Large intestine (tissue), 3 donors: ENCODE measurements at regions not wholly inside any gene's neighbourhood (a gene's known extent, or its start where the extent isn't known, plus 50 kb on each side); places are given as distances from the start of the nearest gene placed in this dataset.

Experiments used
- DNase-seq, 2 donors: peaks; one replicate each; pipeline versions ENCODE4 v3.0.0 to v3.0.0-alpha.2; 2013
- H3K27ac ChIP-seq: one replicate; pipeline ENCODE4 v1.5.1; 2013; ENCODE audit warnings: low read length
- H3K27me3 ChIP-seq: 2 replicates; pipeline ENCODE4 v1.6.1; 2013; ENCODE audit warnings: low read length; ENCODE audit not compliant: control insufficient read depth, insufficient read depth
- H3K36me3 ChIP-seq: 2 replicates; pipeline ENCODE4 v1.6.1; 2013; ENCODE audit warnings: low read length; ENCODE audit not compliant: control insufficient read depth, insufficient read depth
- H3K4me1 ChIP-seq: one replicate; pipeline ENCODE4 v1.6.1; 2013; ENCODE audit warnings: low read length; ENCODE audit not compliant: control insufficient read depth, insufficient read depth
- H3K4me3 ChIP-seq: one replicate; pipeline ENCODE4 v1.5.1; 2013; ENCODE audit warnings: low read length
- H3K9me3 ChIP-seq: one replicate; pipeline ENCODE4 v1.6.1; 2013; ENCODE audit warnings: mild to moderate bottlenecking, low read depth, low read length, moderate library complexity; ENCODE audit not compliant: control insufficient read depth
- WGBS: methylation state at CpG from one replicate; pipeline ENCODE4 v1.1.5; 2013; ENCODE audit warnings: low lambda C conversion rate; ENCODE audit not compliant: insufficient coverage; 5-methylcytosine and 5-hydroxymethylcytosine counted together

DNA sequence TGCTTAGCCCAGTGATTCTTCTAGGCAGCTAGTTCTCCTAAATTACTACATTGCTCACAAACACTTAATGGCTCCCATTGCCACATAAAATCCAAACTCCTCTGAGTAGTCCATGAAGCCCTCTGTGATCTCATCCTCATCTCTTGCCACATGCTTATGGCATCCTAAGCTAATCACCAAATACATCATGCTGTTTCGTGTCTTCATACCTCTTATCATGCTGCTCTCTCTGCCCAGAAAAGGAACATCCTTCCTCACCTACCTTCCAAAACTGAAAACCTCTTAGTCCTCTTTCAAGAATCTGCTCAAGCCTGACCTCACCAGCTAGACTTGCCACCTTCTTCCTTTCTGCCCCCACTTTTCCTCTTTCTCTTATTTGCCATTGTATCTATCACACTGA lies 108.5 kb downstream of the DUSP6 start:
- 100% methylated on average over 1 of the region's 1 CpG for WGBS
- DNase-seq: no peak
- Histone ChIP-seq H3K36me3 (no peaks in the 10 kb centered on the region), H3K4me1 (no peaks in the 10 kb centered on the region), H3K4me3 (no peak overlapping the region), H3K27me3 (no peaks in the 10 kb centered on the region), H3K27ac (no peak overlapping the region), H3K9me3 (peaks cover 3% of the 10 kb centered on the region)

DNA sequence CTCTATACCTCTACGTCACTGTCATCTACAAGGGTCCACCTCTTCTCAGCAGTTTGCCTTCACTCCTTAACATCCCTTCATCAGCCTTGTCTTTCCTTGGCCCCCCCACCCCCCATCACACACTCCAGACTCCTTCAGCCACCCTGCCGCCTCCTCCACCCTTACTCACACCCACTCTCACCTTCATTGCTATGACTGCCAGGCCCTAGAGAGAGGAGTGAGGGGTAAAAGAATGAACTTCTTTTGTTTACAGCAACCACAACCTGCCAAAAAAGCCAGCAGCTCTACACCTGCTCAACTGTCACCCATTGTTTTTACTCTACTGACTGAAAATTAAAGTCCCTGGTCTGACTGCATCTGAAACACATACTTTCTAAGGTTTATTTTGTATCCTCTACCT lies 112.8 kb downstream of the DUSP6 start:
- Histone ChIP-seq H3K4me1 (no peaks in the 10 kb centered on the region), H3K4me3 (no peak overlapping the region), H3K27me3 (no peaks in the 10 kb centered on the region), H3K9me3 (peaks cover 3% of the 10 kb centered on the region), H3K27ac (no peak overlapping the region), H3K36me3 (no peaks in the 10 kb centered on the region)
- no peak for DNase-seq
- WGBS: no CpG with 5 or more reads among the region's 2 CpGs

DNA sequence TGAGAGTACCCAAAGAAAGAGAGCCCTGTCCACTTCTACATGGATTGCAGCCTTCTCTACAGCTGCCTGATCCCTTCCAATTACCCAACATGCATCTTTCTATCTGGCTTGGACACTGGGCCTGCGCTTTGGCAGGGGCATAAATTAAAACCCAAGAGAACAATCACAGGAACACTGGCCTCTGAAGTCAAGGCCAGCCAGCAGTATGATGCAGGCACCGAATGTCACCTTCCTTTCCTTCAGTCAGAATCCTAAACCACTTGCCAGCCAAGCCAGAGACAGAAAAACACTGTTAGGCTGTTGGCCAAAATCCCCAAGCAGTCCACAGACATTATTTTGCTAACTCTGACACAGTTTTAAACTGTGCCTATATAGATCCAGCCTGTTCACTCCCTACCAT lies 113.7 kb downstream of the DUSP6 start:
- no peak for DNase-seq
- WGBS: 40% methylated on average over 2 of the region's 2 CpGs
- no peak overlapping the region for H3K27ac ChIP-seq
- H3K9me3 ChIP-seq: peaks cover 3% of the 10 kb centered on the region
- H3K27me3 ChIP-seq: no peaks in the 10 kb centered on the region
- H3K36me3 ChIP-seq: no peaks in the 10 kb centered on the region
- no peak overlapping the region for H3K4me3 ChIP-seq
- no peaks in the 10 kb centered on the region for H3K4me1 ChIP-seq

DNA sequence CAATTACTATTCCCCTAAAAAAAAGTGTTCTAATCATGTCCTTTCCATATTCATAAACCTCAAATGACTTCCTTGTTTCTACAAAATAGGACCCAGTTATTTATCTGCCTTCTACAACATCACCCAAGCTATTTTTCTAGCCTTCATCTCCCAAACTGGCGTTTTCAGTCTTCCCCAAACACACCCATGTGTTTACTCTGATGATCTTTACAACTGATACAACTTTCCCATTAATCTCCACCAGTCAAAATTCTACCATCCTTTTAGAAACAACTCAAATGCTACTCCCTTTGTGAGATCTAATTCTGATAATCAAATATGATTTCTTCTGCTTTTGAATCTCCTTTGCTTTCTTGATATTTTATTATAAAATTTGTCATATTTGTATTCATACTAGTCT lies 114.5 kb downstream of the DUSP6 start:
- Histone ChIP-seq H3K4me3 (no peak overlapping the region), H3K27me3 (no peaks in the 10 kb centered on the region), H3K27ac (no peak overlapping the region), H3K4me1 (no peaks in the 10 kb centered on the region), H3K9me3 (peaks cover 3% of the 10 kb centered on the region), H3K36me3 (no peaks in the 10 kb centered on the region)
- no peak for DNase-seq
- WGBS: 60% methylated on average over 1 of the region's 1 CpG

DNA sequence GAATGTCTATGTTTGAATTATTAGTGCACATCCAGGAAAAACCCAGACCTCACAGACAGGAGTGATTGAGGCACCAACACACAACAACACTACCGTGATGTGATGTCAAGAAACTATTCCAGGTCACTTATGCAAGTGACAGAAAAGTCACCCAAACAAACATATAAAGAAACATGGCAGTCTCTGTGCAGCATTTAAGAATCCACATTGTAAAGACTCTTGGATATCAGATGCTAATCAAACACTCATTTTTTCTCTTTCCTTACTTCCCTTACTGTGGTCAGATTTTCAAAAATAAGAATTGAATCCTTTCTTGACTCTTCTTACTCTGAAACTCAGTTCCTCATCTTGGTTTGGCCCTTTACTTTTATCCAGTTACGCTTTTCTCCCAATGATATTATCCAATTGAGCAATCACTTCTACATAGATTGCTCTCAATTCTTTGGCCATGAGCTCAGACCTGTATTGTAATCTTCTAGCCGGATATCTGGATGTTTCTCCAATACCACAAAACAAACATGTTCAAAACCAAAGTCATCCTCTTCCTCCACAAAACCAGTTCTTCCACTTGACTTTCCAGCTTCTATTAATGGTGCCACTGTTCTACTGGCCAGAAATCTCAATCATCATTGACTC lies 115.4 kb downstream of the DUSP6 start:
- no peak for DNase-seq
- H3K4me1 ChIP-seq: no peaks in the 10 kb centered on the region
- H3K9me3 ChIP-seq: peaks cover 3% of the 10 kb centered on the region
- no peak overlapping the region for H3K4me3 ChIP-seq
- no peaks in the 10 kb centered on the region for H3K36me3 ChIP-seq
- no peak overlapping the region for H3K27ac ChIP-seq
- H3K27me3 ChIP-seq: no peaks in the 10 kb centered on the region
- 83% methylated on average over 2 of the region's 3 CpGs for WGBS

DNA sequence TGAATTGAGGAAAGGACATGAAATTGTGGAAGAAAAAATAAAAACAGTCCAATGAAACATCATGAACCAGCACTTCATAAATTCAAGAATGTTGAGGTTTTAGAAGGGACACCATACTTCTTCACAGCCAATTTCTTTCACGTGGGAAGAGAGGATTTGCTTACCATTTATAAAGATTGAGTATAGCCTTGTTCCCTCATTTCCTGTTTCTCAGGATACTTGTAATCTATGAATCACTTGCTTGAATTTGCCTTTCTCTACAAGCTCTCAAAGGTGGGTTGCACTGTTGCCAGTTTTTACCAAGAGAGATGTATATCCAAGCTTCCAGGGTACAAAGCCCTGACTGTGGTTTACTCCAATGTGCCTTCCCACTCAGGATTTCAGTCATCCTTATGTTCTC lies 116.1 kb downstream of the DUSP6 start:
- no peak for DNase-seq
- Histone ChIP-seq H3K9me3 (no peaks in the 10 kb centered on the region), H3K4me1 (no peaks in the 10 kb centered on the region), H3K4me3 (no peak overlapping the region), H3K27me3 (no peaks in the 10 kb centered on the region), H3K27ac (no peak overlapping the region), H3K36me3 (no peaks in the 10 kb centered on the region)
- WGBS: no CpG with 5 or more reads among the region's 1 CpG

DNA sequence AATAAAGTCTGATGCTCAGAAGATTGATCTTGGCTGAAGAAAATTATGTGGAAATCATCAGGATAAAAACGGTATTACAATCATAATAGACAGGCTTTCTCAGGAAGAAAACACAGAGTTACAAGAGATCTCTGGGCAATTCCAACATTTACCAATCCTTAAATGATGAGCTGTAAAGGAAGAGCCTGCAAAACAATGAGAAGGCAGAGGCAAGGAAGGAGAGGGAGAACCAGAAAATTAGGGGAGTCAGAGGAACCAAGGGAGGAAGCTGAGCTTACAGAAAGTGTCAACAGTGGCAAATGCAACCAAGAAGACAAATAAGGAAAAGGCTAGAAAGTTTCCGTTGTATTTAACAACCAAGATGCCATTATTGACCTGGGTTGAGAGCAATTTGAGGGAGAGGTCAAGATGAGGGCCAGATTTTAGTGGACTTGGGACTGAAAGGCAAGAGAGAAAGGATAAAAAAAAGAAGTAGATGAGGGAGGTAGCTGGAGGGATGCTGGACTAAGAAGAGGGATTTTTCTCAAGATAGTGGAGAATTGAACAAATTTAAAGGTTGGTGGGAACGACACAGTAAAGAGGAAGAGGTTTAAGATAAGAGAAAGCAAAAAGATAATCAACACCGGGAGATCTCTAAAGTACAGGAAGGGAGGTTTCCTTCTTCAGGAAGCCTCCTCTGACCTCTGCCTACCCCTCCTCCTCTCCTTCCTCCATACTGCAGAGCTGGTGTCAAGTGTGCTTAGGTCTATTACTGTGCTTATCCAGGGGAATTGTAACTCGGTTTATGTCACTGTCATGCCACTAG lies 116.9 kb downstream of the DUSP6 start:
- Histone ChIP-seq H3K4me3 (no peak overlapping the region), H3K9me3 (no peaks in the 10 kb centered on the region), H3K27ac (no peak overlapping the region), H3K4me1 (peaks cover 3% of the 10 kb centered on the region), H3K27me3 (no peaks in the 10 kb centered on the region), H3K36me3 (no peaks in the 10 kb centered on the region)
- DNase-seq: no peak
- WGBS: 27% methylated on average over 2 of the region's 5 CpGs

DNA sequence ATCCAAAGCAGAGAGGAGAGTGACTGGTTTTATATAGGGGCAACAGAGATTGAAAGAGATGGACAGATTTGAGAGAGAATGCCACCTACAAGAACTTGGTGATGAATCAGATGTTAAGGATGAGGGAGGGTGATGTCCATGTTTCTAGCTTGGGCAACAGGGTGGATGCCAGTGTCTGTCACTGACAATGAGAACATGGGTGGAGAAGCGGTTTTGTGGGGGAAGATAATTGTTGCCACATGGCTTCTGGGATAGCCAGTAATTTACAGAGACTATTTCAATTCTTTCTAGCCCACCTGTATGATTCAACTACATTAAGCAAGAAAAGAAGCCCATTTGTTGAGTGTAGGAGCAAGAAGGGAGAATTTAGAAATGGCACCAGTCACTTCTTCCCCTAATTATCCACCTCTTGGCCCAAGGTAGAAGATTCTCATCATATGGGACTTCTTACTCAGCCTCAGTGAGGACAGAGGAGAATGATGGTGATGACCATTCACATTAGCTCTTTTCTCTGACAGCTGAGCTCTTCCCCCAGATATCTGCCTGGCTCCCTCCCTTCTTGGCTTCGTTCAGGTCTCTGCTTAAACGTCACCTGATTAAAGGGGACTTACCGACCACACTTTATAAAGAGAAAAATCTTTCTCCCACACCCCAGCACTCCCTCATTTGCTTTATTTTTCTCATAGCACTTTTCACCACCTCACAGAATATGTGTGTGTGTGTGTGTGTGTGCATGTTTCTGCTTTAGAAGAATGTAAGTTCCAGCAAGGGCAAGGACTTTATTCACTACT lies 117.8 kb downstream of the DUSP6 start:
- Histone ChIP-seq H3K4me3 (no peak overlapping the region), H3K27me3 (no peaks in the 10 kb centered on the region), H3K27ac (no peak overlapping the region), H3K36me3 (no peaks in the 10 kb centered on the region), H3K4me1 (peaks cover 3% of the 10 kb centered on the region), H3K9me3 (no peaks in the 10 kb centered on the region)
- WGBS: no CpG with 5 or more reads among the region's 4 CpGs
- DNase-seq: no peak

DNA sequence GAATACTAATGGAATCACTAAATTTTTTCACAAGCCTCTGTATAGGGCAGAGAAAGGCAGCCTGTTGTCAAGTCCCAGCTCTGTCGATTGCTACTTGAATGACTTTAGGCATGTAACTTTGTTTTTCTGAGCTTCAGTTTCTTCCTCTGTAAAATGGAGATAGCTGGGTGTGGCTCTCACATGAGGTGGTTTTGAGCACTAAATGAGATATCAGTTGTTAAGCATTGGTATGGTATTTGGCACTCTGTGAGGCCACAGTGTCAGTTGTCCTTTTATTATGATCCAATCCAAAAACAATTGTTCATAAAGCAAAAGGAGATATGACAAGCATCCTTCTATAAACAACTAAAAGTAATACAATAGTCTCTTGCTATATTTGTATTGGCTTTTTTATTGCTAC lies 120.6 kb downstream of the DUSP6 start:
- no peaks in the 10 kb centered on the region for H3K27me3 ChIP-seq
- 60% methylated on average over 1 of the region's 1 CpG for WGBS
- H3K36me3 ChIP-seq: no peaks in the 10 kb centered on the region

DNA sequence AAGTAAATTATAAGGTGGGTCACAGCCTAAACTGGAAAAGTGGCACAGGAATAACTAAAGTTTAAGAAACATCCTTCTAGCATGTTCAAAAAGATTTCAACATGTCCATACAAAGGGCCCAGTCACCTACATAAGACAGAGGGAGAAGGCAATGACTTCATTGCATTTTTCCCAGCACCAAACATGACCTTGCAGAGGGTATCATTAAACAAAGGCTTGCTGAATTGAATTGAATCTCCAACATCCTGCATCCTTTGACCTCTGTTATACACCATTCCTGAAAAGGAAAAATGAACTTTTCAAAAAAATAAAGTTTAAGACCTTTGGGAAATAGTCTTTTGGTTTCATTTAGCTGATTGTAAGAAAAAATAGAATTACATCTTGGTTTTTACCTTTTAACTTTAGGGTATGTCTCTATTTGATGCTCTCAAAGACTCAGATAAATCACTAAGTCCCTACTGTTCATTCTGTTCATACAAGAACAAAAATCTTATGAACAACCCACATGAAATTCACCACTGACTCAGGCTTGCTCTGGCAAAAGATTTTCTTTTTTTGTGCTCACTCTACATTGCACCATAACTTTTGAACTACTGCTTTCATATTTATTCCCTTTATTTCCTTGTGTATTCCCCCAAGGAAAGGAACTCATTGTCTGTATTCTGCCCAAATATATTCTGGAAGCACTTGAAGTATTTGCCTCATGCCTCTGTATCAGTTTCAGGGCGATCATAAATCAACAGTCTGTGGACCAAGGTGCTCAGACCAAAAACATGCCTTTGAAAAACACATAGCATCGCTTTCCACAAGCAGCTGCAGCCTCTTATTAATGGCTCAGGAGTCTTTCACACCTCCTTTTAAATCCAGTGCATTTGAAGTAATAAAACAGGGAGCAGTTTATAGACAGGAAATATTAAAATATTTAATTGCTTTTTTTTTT lies 121.7 kb downstream of the DUSP6 start:
- Histone ChIP-seq H3K27ac (no peak overlapping the region), H3K4me1 (peaks cover 5% of the 10 kb centered on the region), H3K36me3 (no peaks in the 10 kb centered on the region), H3K4me3 (no peak overlapping the region), H3K27me3 (no peaks in the 10 kb centered on the region), H3K9me3 (no peaks in the 10 kb centered on the region)
- no CpG with 5 or more reads among the region's 2 CpGs for WGBS
- DNase-seq: no peak

More for the DNA sequence above, 120.6 kb downstream of the DUSP6 start:
- no peak for DNase-seq
- no peaks in the 10 kb centered on the region for H3K9me3 ChIP-seq
- no peak overlapping the region for H3K27ac ChIP-seq
- peaks cover 3% of the 10 kb centered on the region for H3K4me1 ChIP-seq
- no peak overlapping the region for H3K4me3 ChIP-seq
